Liver (tissue), 2 donors: ENCODE measurements at regions not wholly inside any gene's neighbourhood (a gene's known extent, or its start where the extent isn't known, plus 50 kb on each side); places are given as distances from the start of the nearest gene placed in this dataset.

Source experiments
- CTCF ChIP-seq: fragments of 150-350 bp; IDR thresholded peaks from 2 replicates; pipeline ENCODE4 v1.5.1; 2017; ENCODE audit warnings: improper control_type of control experiment, low read depth, low read length; ENCODE audit not compliant: missing input control
- MAX ChIP-seq: IDR thresholded peaks from 2 replicates; pipeline ENCODE4 v1.6.1; 2016; ENCODE audit warnings: antibody characterized with exemption
- donor health status: healthy.

DNA sequence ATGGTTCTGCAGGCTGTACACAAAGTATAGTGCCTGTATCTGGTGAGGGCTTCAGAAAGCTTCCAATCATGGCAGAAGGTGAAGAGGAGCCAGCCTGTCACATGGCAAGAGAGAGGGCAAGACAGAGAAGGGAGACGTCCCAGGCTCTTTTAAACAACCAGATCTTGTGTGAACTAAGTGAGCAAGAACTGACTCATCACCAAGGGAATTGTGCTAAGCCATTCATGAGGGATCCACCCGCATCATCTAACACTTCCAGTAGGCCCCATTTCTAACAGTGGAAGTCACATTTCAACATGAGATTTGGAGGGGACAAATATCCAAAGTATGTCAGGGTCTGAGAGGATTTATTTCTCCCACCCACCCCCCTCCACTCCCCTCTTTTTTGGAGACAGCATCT lies 56.2 kb upstream of the ELAC2 start:
- TF ChIP-seq MAX (no peak), CTCF (no peak)
